DND-41 (cell line): ENCODE measurements at regions not wholly inside any gene's neighbourhood (a gene's known extent, or its start where the extent isn't known, plus 50 kb on each side); places are given as distances from the start of the nearest gene placed in this dataset.

Source experiments
- EZH2 ChIP-seq: IDR thresholded peaks from 3 replicates; pipeline ENCODE4 v1.6.1; 2012; ENCODE audit warnings: borderline replicate concordance, low read depth, mild to moderate bottlenecking, moderate library complexity, low read length, inconsistent platforms; ENCODE audit not compliant: severe bottlenecking
- TF ChIP-seq, protein P1 (sequence below): IDR thresholded peaks from 2 replicates; pipeline ENCODE4 v1.5.1; 2012; ENCODE audit warnings: borderline replicate concordance, low read length, moderate library complexity, mild to moderate bottlenecking; ENCODE audit not compliant: poor library complexity, severe bottlenecking; ENCODE audit errors: extremely low read depth

DNA sequence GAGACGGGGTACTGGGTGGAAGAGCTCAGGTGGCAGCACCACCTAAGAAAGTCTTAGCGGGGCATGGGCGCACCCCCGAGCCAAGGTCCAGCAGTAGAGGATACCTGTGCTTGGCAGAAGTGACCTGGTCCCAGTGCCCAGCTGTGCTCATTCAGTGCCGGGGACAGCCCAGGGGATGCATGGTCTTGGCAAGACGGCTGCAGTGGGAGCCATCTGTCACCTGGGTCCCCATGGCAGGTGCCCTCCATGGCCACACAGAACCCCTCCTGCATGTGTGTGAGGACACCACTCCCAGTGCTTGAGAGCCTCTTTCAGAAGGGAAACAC is 664.7 kb downstream of the QKI start:
- no peak for TF ChIP-seq EZH2
- TF ChIP-seq, protein P1, sequence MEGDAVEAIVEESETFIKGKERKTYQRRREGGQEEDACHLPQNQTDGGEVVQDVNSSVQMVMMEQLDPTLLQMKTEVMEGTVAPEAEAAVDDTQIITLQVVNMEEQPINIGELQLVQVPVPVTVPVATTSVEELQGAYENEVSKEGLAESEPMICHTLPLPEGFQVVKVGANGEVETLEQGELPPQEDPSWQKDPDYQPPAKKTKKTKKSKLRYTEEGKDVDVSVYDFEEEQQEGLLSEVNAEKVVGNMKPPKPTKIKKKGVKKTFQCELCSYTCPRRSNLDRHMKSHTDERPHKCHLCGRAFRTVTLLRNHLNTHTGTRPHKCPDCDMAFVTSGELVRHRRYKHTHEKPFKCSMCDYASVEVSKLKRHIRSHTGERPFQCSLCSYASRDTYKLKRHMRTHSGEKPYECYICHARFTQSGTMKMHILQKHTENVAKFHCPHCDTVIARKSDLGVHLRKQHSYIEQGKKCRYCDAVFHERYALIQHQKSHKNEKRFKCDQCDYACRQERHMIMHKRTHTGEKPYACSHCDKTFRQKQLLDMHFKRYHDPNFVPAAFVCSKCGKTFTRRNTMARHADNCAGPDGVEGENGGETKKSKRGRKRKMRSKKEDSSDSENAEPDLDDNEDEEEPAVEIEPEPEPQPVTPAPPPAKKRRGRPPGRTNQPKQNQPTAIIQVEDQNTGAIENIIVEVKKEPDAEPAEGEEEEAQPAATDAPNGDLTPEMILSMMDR = no peak
